Neuronal stem cell (in vitro differentiated cells): ENCODE measurements at regions not wholly inside any gene's neighbourhood (a gene's known extent, or its start where the extent isn't known, plus 50 kb on each side); places are given as distances from the start of the nearest gene placed in this dataset.

ENCODE experiments used
- DNase-seq: peaks from one replicate; pipeline ENCODE4 v3.0.0-alpha.2; 2013; ENCODE audit warnings: low spot score
- H2AFZ ChIP-seq: one replicate; pipeline ENCODE4 v1.6.1; 2013; ENCODE audit warnings: mild to moderate bottlenecking, low read length, inconsistent platforms
- H2AK5ac ChIP-seq: 2 replicates; pipeline ENCODE4 v1.6.1; 2013; ENCODE audit warnings: low read depth, mild to moderate bottlenecking, inconsistent platforms, low read length, moderate library complexity, mixed read lengths
- H2BK120ac ChIP-seq: 2 replicates; pipeline ENCODE4 v1.6.1; 2013; ENCODE audit warnings: low read depth, mild to moderate bottlenecking, inconsistent platforms, low read length, moderate library complexity, mixed read lengths
- H2BK12ac ChIP-seq: one replicate; pipeline ENCODE4 v1.6.1; 2013; ENCODE audit warnings: low read length, inconsistent platforms
- H2BK15ac ChIP-seq: 2 replicates; pipeline ENCODE4 v1.6.1; 2013; ENCODE audit warnings: mild to moderate bottlenecking, low read length, inconsistent platforms, mixed read lengths
- H2BK5ac ChIP-seq: one replicate; pipeline ENCODE4 v1.6.1; 2013; ENCODE audit warnings: inconsistent platforms, mild to moderate bottlenecking, low read length, moderate library complexity
- H3K14ac ChIP-seq: one replicate; pipeline ENCODE4 v1.6.1; 2013; ENCODE audit warnings: low read length, inconsistent platforms
- H3K18ac ChIP-seq: 2 replicates; pipeline ENCODE4 v1.6.1; 2013; ENCODE audit warnings: low read length, inconsistent platforms
- H3K23ac ChIP-seq: 2 replicates; pipeline ENCODE4 v1.6.1; 2013; ENCODE audit warnings: low read depth, mild to moderate bottlenecking, mixed read lengths, low read length, inconsistent platforms; ENCODE audit not compliant: poor library complexity
- H3K27ac ChIP-seq: replicated peaks from 3 replicates; pipeline ENCODE4 v1.5.1; 2013; ENCODE audit warnings: low read length, inconsistent platforms
- H3K27me3 ChIP-seq, 3 experiments: 2 replicates each; pipeline ENCODE4 v1.6.1; 2013; ENCODE audit warnings: low read length in 3 of 3, mild to moderate bottlenecking in 2 of 3, inconsistent platforms in 1 of 3, low read depth in 1 of 3, mixed read lengths in 1 of 3, moderate library complexity in 1 of 3; ENCODE audit not compliant: control insufficient read depth in 3 of 3, insufficient read depth in 3 of 3
- H3K36me3 ChIP-seq, 2 donors: replicated peaks in 1 of 2; 2 replicates each; pipeline ENCODE4 v1.6.1; 2013; ENCODE audit warnings: low read length in 2 of 2; ENCODE audit not compliant: control insufficient read depth in 2 of 2, insufficient read depth in 2 of 2
- H3K4ac ChIP-seq: 2 replicates; pipeline ENCODE4 v1.6.1; 2013; ENCODE audit warnings: inconsistent platforms, mild to moderate bottlenecking, low read length, moderate library complexity
- H3K4me1 ChIP-seq, 2 donors: 1 replicate in 1 of 2; 2 replicates in 1 of 2; pipeline ENCODE4 v1.6.1; 2013; ENCODE audit warnings: low read length in 2 of 2, low read depth in 1 of 2; ENCODE audit not compliant: control insufficient read depth in 2 of 2, insufficient read depth in 1 of 2
- H3K4me2 ChIP-seq: one replicate; pipeline ENCODE4 v1.6.1; 2013; ENCODE audit warnings: mild to moderate bottlenecking, low read length, inconsistent platforms; ENCODE audit not compliant: insufficient read depth, poor library complexity, severe bottlenecking
- H3K4me3 ChIP-seq, 2 donors: 2 replicates each; pipeline ENCODE4 v1.5.1; 2013; ENCODE audit warnings: low read length in 2 of 2, mild to moderate bottlenecking in 2 of 2, inconsistent platforms in 1 of 2, moderate library complexity in 1 of 2
- H3K79me1 ChIP-seq: one replicate; pipeline ENCODE4 v1.6.1; 2013; ENCODE audit warnings: low read depth, mild to moderate bottlenecking, inconsistent platforms, low read length, moderate library complexity
- H3K9ac ChIP-seq: one replicate; pipeline ENCODE4 v1.6.1; 2013; ENCODE audit warnings: mild to moderate bottlenecking, low read depth, low read length, inconsistent platforms; ENCODE audit not compliant: poor library complexity
- H3K9me3 ChIP-seq, 2 donors: replicated peaks in 1 of 2; 2 replicates each; pipeline versions ENCODE3 to v1.6.1; 2013; ENCODE audit warnings: low read length in 2 of 2, mild to moderate bottlenecking in 2 of 2, inconsistent platforms in 1 of 2, low read depth in 1 of 2, mixed read lengths in 1 of 2, moderate library complexity in 1 of 2; ENCODE audit not compliant: control insufficient read depth in 2 of 2, insufficient read depth in 1 of 2
- H4K8ac ChIP-seq: one replicate; pipeline ENCODE4 v1.6.1; 2013; ENCODE audit warnings: low read depth, mild to moderate bottlenecking, inconsistent platforms, low read length, moderate library complexity
- H4K91ac ChIP-seq: one replicate; pipeline ENCODE4 v1.6.1; 2013; ENCODE audit warnings: low read length, low read depth, mild to moderate bottlenecking, inconsistent platforms; ENCODE audit not compliant: poor library complexity
- WGBS, 2 donors: extraction: QIAGEN DNeasy Blood & Tissue Kit; methylation state at CpG; one replicate each; pipeline ENCODE4 v1.1.7; 2013; ENCODE audit warnings: missing lambda C conversion rate in 2 of 2, mixed read lengths in 1 of 2; ENCODE audit not compliant: insufficient read length in 2 of 2, insufficient replicate concordance in 1 of 2; ENCODE audit errors: extremely low coverage in 2 of 2; 5-methylcytosine and 5-hydroxymethylcytosine counted together

DNA sequence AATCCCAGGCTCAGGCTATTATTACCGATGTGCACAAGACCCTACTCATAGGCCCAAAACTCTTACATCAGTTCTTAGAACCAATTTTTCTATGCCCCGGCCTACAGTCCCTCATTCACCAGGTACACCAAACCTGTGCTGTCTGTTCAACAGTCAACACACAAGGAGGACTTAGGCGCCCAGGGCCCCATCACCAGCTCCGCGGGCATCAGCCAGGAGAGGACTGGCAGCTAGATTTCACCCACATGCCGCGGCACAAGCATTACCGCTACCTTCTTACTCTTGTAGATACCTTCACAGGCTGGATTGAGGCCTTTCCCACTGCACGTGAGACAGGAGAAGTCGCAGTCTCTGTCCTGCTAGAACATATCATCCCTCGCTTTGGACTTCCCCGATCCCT is 962.5 kb downstream of the RPA4 start:
- H2BK5ac ChIP-seq = no peak overlapping the region
- no peak overlapping the region for H3K9ac ChIP-seq
- no peaks in the 10 kb centered on the region for H3K4me1 ChIP-seq
- H3K27ac ChIP-seq = no peak overlapping the region
- no peak overlapping the region for H3K23ac ChIP-seq
- no peak overlapping the region for H2BK12ac ChIP-seq
- no peak overlapping the region for H4K8ac ChIP-seq
- H3K18ac ChIP-seq = no peak overlapping the region
- H2AFZ ChIP-seq = no peak overlapping the region
- no peaks in the 10 kb centered on the region for H3K36me3 ChIP-seq
- no peaks in the 10 kb centered on the region for H3K79me1 ChIP-seq
- DNase-seq = no peak
- no peak overlapping the region for H4K91ac ChIP-seq
- H3K4me2 ChIP-seq = no peak overlapping the region
- H2BK120ac ChIP-seq = no peak overlapping the region
- no peak overlapping the region for H2BK15ac ChIP-seq
- WGBS, 2 donors = no CpG with 5 or more reads among the region's 12 CpGs
- H3K4ac ChIP-seq = no peak overlapping the region
- no peaks in the 10 kb centered on the region for H3K27me3 ChIP-seq
- H3K14ac ChIP-seq = no peak overlapping the region
- peaks cover 2 to 57% of the 10 kb centered on the region in 2 donors for H3K9me3 ChIP-seq
- no peak overlapping the region for H3K4me3 ChIP-seq
- H2AK5ac ChIP-seq = no peak overlapping the region

- H2BK12ac ChIP-seq = no peak overlapping the region
- no peak overlapping the region for H2BK15ac ChIP-seq
- no peak overlapping the region for H3K18ac ChIP-seq
- no peak overlapping the region for H2BK5ac ChIP-seq
- H3K4me1 ChIP-seq = no peaks in the 10 kb centered on the region
- H3K4me3 ChIP-seq = no peak overlapping the region
- H4K8ac ChIP-seq = no peak overlapping the region
- no peaks in the 10 kb centered on the region for H3K36me3 ChIP-seq
- H3K4me2 ChIP-seq = no peak overlapping the region
- H2BK120ac ChIP-seq = no peak overlapping the region
- no peak for DNase-seq
- WGBS, 2 donors = no CpG with 5 or more reads among the region's 25 CpGs
- H4K91ac ChIP-seq = no peak overlapping the region
- no peak overlapping the region for H3K27ac ChIP-seq
- peaks cover 2 to 57% of the 10 kb centered on the region in 2 donors for H3K9me3 ChIP-seq
- H2AK5ac ChIP-seq = no peak overlapping the region
- H3K14ac ChIP-seq = no peak overlapping the region
- H3K9ac ChIP-seq = no peak overlapping the region
- H3K23ac ChIP-seq = no peak overlapping the region
- no peaks in the 10 kb centered on the region for H3K79me1 ChIP-seq
- H2AFZ ChIP-seq = no peak overlapping the region
- H3K27me3 ChIP-seq = no peaks in the 10 kb centered on the region
- no peak overlapping the region for H3K4ac ChIP-seq
Observed at GRCh38 chrX:97846718-97847237, 963.1 kb downstream of the RPA4 start.

DNA sequence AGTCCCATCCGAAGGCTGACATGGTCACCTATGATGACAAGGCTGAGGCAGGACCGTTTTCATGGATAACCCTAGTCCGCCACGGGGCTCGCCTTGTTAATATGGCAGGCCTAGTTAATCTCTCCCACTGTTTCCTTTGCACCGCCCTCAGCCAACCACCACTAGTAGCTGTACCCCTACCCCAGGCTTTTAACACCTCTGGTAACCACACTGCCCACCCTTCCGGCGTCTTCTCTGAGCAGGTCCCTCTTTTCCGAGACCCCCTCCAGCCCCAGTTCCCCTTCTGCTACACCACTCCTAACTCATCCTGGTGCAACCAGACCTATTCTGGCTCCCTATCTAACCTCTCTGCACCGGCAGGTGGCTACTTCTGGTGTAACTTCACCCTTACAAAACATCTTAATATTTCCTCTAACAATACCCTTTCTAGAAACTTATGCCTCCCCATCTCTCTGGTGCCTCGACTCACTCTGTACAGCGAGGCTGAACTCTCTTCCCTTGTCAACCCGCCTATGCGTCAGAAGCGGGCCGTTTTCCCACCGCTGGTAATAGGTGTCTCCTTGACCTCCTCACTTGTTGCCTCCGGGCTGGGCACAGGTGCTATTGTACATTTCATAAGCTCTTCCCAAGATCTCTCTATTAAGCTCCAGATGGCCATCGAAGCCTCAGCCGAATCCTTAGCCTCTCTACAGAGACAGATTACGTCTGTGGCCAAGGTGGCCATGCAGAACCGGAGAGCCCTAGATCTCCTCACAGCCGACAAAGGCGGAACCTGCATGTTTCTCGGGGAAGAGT is 964.4 kb downstream of the RPA4 start:
- Histone ChIP-seq H3K4me3 (no peak overlapping the region), H3K23ac (no peak overlapping the region), H3K4ac (no peak overlapping the region), H3K14ac (no peak overlapping the region), H3K9ac (no peak overlapping the region), H4K8ac (no peak overlapping the region), H3K27ac (no peak overlapping the region), H3K18ac (no peak overlapping the region), H3K4me2 (no peak overlapping the region), H2BK15ac (no peak overlapping the region), H3K36me3 (no peaks in the 10 kb centered on the region), H2AK5ac (no peak overlapping the region), H4K91ac (no peak overlapping the region), H3K9me3 (peaks cover 2 to 47% of the 10 kb centered on the region in 2 donors), H3K27me3 (no peaks in the 10 kb centered on the region), H2BK120ac (no peak overlapping the region), H2AFZ (no peak overlapping the region), H2BK5ac (no peak overlapping the region), H3K4me1 (no peaks in the 10 kb centered on the region), H2BK12ac (no peak overlapping the region), H3K79me1 (no peaks in the 10 kb centered on the region)
- WGBS, 2 donors = no CpG with 5 or more reads among the region's 25 CpGs
- DNase-seq = no peak

DNA sequence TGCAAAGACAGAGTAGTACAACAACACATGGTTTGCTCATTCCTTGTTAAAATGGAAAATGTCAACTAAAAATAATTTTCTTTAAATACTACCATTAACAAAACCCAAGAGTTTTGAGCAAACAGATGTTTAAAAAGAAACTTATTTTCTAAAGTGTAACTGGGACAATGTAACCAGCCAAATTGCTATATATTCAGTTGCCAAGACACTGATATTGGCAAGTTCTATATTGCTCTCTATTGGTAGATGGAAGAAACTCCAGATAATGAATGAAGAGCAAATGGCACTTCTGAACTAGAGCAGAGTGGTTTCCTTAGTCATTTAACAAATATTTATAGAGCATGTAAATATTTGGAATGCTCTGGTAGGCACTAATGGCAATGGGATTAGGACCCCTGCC is 966.2 kb downstream of the RPA4 start:
- H2AFZ ChIP-seq = no peak overlapping the region
- no peak overlapping the region for H2BK12ac ChIP-seq
- no peak overlapping the region for H2AK5ac ChIP-seq
- DNase-seq = no peak
- H3K27me3 ChIP-seq = no peaks in the 10 kb centered on the region
- no peak overlapping the region for H2BK120ac ChIP-seq
- no peaks in the 10 kb centered on the region for H3K36me3 ChIP-seq
- peaks cover 2 to 30% of the 10 kb centered on the region in 2 donors for H3K9me3 ChIP-seq
- no peak overlapping the region for H3K4me3 ChIP-seq
- H3K4me2 ChIP-seq = no peak overlapping the region
- H2BK15ac ChIP-seq = no peak overlapping the region
- H3K79me1 ChIP-seq = no peaks in the 10 kb centered on the region
- no peak overlapping the region for H3K4ac ChIP-seq
- no peak overlapping the region for H3K27ac ChIP-seq
- no peak overlapping the region for H4K91ac ChIP-seq
- no peak overlapping the region for H3K9ac ChIP-seq
- no peak overlapping the region for H2BK5ac ChIP-seq
- no peak overlapping the region for H4K8ac ChIP-seq
- H3K4me1 ChIP-seq = no peaks in the 10 kb centered on the region
- H3K23ac ChIP-seq = no peak overlapping the region
- no peak overlapping the region for H3K14ac ChIP-seq
- H3K18ac ChIP-seq = no peak overlapping the region
